PC-3 (cell line): ENCODE measurements at regions not wholly inside any gene's neighbourhood (a gene's known extent, or its start where the extent isn't known, plus 50 kb on each side); places are given as distances from the start of the nearest gene placed in this dataset.

Experiments
- EZH2 ChIP-seq: fragments of 300-600 bp; sonication (generic); IDR thresholded peaks from one replicate; pipeline ENCODE4 v1.6.1; 2017; ENCODE audit warnings: antibody characterized with exemption, mild to moderate bottlenecking, low read length; ENCODE audit not compliant: unreplicated experiment
- EZH2phosphoT487 ChIP-seq: fragments of 300-600 bp; sonication (generic); IDR thresholded peaks from 2 replicates; pipeline ENCODE4 v1.6.1; 2018; ENCODE audit warnings: mild to moderate bottlenecking, antibody characterized with exemption, low read length, borderline replicate concordance
- TF ChIP-seq, protein P1 (sequence below): fragments of 300-600 bp; sonication (generic); conservative IDR thresholded peaks from 2 replicates; pipeline ENCODE4 v1.5.1; 2017; ENCODE audit warnings: antibody characterized with exemption, low read depth, mild to moderate bottlenecking, low read length

GRCh38 chr12:131459773-131460365 is 251.0 kb upstream of the SFSWAP start:
- TF ChIP-seq, protein P1, sequence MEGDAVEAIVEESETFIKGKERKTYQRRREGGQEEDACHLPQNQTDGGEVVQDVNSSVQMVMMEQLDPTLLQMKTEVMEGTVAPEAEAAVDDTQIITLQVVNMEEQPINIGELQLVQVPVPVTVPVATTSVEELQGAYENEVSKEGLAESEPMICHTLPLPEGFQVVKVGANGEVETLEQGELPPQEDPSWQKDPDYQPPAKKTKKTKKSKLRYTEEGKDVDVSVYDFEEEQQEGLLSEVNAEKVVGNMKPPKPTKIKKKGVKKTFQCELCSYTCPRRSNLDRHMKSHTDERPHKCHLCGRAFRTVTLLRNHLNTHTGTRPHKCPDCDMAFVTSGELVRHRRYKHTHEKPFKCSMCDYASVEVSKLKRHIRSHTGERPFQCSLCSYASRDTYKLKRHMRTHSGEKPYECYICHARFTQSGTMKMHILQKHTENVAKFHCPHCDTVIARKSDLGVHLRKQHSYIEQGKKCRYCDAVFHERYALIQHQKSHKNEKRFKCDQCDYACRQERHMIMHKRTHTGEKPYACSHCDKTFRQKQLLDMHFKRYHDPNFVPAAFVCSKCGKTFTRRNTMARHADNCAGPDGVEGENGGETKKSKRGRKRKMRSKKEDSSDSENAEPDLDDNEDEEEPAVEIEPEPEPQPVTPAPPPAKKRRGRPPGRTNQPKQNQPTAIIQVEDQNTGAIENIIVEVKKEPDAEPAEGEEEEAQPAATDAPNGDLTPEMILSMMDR: no peak
- no peak for TF ChIP-seq EZH2
- no peak for TF ChIP-seq EZH2phosphoT487
